ENCODE measurements at regions not wholly inside any gene's neighbourhood (a gene's known extent, or its start where the extent isn't known, plus 50 kb on each side); places are given as distances from the start of the nearest gene placed in this dataset.

DNA sequence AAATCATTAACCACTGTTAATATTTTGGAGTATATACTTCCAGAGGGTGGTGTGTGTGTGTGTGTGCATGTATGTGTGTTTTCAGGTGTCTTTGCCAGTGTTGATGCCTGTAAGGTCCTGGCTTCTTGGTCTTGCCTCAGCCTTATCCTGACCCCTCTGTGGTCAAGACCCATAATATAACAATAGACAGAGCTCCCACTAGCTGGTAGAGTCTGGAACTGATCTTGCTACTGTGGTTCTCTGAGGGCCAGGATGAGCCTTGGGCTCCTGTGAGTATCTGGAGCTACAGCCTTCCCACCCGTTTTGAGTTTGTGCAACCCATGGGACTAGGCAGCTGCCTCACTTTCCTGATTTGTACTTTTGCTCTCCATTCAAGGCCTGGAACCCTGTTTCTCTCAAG is 191.0 kb downstream of the IBTK start:
- TF ChIP-seq, protein P1, sequence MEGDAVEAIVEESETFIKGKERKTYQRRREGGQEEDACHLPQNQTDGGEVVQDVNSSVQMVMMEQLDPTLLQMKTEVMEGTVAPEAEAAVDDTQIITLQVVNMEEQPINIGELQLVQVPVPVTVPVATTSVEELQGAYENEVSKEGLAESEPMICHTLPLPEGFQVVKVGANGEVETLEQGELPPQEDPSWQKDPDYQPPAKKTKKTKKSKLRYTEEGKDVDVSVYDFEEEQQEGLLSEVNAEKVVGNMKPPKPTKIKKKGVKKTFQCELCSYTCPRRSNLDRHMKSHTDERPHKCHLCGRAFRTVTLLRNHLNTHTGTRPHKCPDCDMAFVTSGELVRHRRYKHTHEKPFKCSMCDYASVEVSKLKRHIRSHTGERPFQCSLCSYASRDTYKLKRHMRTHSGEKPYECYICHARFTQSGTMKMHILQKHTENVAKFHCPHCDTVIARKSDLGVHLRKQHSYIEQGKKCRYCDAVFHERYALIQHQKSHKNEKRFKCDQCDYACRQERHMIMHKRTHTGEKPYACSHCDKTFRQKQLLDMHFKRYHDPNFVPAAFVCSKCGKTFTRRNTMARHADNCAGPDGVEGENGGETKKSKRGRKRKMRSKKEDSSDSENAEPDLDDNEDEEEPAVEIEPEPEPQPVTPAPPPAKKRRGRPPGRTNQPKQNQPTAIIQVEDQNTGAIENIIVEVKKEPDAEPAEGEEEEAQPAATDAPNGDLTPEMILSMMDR (IDR thresholded peaks at IDR 0.05; ENCODE audit: insufficient read depth, low read length, poor library complexity, severe bottlenecking), result no peak
- H3K27me3 ChIP-seq (replicated peaks; ENCODE audit: control insufficient read depth, insufficient read depth, low read length), result no peaks in the 10 kb centered on the region; the same call in none of the 2 replicates
- no peak overlapping the region for H3K4me3 ChIP-seq (replicated peaks; ENCODE audit: low read depth, low read length)
- no peaks in the 10 kb centered on the region for H3K36me3 ChIP-seq (ENCODE audit: control insufficient read depth, insufficient read depth, low read length)
- DNase-seq (ENCODE audit: extremely low read depth, insufficient read length), result no peak

DNA sequence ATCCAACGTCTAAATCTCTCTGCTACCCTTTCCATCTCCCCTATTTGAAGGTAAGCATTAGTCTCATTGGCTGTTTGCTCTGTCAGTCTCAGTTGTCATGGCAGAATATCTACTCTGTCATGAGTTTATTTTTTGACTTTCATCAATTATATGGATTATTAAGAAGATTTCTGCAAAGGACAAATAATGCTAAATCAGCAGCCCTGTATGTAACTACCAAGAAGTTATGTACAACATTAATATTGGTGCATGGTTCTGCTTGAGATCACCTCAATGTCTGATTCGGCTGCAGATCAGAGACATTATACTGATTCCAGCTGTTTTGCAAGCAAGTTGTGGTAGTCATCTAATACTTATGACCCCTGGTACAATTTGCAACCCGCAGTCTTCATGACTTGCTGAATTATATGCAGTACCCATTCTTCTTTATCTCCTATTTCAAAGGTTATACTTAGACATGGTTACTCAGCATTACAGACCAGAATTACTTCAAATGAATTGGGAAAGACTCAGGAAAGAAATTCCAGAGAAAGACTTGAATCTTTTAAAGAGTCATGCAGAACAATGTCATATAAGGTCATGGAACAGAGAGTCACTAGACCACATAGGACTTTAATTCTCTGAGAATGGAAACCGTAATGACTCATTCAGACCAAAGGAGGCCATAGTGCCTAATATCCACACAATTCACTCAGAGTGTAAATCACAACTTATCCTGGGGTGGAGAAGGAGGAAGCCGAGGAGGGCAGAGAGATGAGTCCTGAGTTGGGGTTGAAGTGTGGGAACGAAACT is 201.4 kb downstream of the IBTK start:
- Histone ChIP-seq H3K36me3 (ENCODE audit: control insufficient read depth, insufficient read depth, low read length) (no peaks in the 10 kb centered on the region), H3K27me3 (replicated peaks; ENCODE audit: control insufficient read depth, insufficient read depth, low read length) (no peaks in the 10 kb centered on the region), H3K4me3 (replicated peaks; ENCODE audit: low read depth, low read length) (no peak overlapping the region)
- TF ChIP-seq, protein P1 (IDR thresholded peaks at IDR 0.05; ENCODE audit: insufficient read depth, low read length, poor library complexity, severe bottlenecking), result no peak
- DNase-seq (ENCODE audit: extremely low read depth, insufficient read length), result no peak

DNA sequence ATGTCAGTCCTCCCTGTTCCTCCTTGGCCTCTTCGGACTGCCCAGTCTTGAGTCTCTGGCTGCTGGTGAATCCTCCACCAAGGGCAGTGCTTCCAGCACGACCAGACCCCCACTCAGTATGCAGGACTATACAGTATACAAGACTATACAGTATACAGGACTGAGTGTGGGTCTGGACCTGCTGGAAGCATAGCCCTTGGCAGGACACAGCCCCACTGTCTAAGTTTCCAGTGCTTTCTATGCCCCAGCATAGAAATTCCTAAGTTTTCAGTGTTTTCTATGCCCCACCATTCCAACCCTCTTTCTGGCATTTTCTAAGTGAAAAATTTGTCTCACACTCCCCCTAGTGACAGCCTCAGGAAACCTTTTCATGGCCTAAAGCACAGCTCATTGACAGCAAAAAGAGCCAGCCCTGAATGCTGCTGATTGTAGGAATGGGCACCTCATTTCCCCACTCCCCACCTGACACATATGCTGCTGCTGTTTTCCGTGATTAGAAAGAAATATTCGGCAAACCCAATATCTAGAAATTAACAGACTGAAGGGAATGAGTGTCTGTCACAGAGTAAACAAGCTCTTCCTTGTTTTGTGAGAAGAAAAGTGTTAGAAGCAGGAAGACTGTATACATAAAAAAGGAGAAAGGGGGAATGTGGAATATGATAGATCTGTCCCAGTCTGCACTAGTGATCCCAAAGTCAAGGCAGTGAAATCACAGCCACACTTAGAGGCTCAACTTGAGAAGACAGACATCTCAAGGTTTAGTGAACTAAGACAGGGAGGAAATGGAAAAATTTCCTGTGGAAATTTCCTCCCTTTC is 206.9 kb downstream of the IBTK start:
- H3K4me3 ChIP-seq (replicated peaks; ENCODE audit: low read depth, low read length), result no peak overlapping the region
- TF ChIP-seq, protein P1 (IDR thresholded peaks at IDR 0.05; ENCODE audit: insufficient read depth, low read length, poor library complexity, severe bottlenecking), result peak; percentile 80
- H3K27me3 ChIP-seq (replicated peaks; ENCODE audit: control insufficient read depth, insufficient read depth, low read length), result no peaks in the 10 kb centered on the region
- no peak for DNase-seq (ENCODE audit: extremely low read depth, insufficient read length)
- H3K36me3 ChIP-seq (ENCODE audit: control insufficient read depth, insufficient read depth, low read length), result no peaks in the 10 kb centered on the region

DNA sequence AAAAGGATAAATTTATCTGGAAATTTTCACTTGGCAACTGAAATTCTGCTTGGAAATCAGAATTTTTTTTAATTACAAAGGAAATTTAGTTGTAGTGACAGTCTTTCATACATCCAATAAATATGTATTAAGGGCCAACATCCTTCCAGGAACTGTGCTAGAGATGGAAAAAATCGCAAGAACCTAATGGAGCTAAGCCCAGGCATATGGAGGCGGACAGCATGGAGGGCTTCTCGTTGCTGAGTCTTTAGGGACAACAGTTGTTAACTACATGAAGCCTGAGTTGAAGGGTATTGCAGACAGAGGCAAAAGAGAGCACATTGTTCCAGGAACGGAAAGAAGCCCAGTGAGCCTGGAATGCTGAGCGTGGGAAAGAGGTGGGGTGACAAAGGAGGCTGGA is 208.9 kb downstream of the IBTK start:
- DNase-seq (ENCODE audit: extremely low read depth, insufficient read length), result no peak
- no peaks in the 10 kb centered on the region for H3K27me3 ChIP-seq (replicated peaks; ENCODE audit: control insufficient read depth, insufficient read depth, low read length)
- H3K4me3 ChIP-seq (replicated peaks; ENCODE audit: low read depth, low read length), result no peak overlapping the region
- H3K36me3 ChIP-seq (ENCODE audit: control insufficient read depth, insufficient read depth, low read length), result no peaks in the 10 kb centered on the region
- TF ChIP-seq, protein P1 (IDR thresholded peaks at IDR 0.05; ENCODE audit: insufficient read depth, low read length, poor library complexity, severe bottlenecking), result no peak

DNA sequence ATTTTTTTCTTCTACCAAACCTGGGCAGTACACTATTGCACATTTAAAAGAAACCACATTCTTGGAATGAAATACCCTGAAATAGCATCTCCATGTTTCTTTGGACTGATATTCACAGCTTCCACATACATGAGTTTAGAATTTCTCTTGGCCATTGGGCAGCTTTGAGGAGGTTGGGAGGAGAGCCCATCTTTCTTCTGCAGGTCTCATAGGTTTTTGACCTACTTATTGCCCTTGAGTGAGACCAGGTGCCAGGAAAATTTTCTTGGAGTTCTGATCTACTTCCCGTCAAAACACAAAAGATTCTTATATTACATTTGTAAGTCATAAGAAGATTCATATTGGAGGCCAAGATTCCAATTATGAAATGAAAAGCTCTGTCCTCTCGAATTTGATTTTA is 212.0 kb downstream of the IBTK start:
- no peaks in the 10 kb centered on the region for H3K27me3 ChIP-seq (replicated peaks; ENCODE audit: control insufficient read depth, insufficient read depth, low read length)
- no peaks in the 10 kb centered on the region for H3K36me3 ChIP-seq (ENCODE audit: control insufficient read depth, insufficient read depth, low read length)
- DNase-seq (ENCODE audit: extremely low read depth, insufficient read length), result no peak
- no peak overlapping the region for H3K4me3 ChIP-seq (replicated peaks; ENCODE audit: low read depth, low read length)
- TF ChIP-seq, protein P1 (IDR thresholded peaks at IDR 0.05; ENCODE audit: insufficient read depth, low read length, poor library complexity, severe bottlenecking), result no peak

Measured in GM06990 (cell line).